ENCODE measurements at regions not wholly inside any gene's neighbourhood (a gene's known extent, or its start where the extent isn't known, plus 50 kb on each side); places are given as distances from the start of the nearest gene placed in this dataset.
"Not testable (repeated sequence)": the region's sequence is repeated elsewhere in the genome, so short reads cannot be mapped to it uniquely, and the experiment has no call there.

GRCh38 chr12:47367912-47368537 is 288.3 kb upstream of the AMIGO2 start:
- DNase-seq, result no peak

- no peak for DNase-seq
These were observed 286.8 kb upstream of the AMIGO2 start for GRCh38 chr12:47366579-47366978.

DNA sequence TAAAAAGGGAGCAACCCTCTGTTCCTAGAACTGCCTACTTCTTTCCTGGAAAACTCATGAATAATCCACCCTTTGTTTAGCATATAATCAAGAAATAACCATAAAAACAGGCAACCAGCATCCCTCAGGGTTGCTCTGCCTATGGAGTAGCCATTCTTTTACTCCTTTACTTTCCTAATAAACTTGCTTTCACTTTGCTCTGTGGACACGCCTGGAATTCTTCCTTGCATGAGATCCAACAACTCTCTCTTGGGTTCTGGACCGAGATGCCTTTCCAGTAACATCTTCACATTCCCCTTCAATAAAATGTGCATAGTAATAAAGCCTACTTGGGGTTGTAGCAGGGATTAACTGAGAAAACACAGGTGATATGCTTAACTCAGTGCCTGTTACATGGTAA is 286.4 kb upstream of the AMIGO2 start:
- no peak for DNase-seq

DNA sequence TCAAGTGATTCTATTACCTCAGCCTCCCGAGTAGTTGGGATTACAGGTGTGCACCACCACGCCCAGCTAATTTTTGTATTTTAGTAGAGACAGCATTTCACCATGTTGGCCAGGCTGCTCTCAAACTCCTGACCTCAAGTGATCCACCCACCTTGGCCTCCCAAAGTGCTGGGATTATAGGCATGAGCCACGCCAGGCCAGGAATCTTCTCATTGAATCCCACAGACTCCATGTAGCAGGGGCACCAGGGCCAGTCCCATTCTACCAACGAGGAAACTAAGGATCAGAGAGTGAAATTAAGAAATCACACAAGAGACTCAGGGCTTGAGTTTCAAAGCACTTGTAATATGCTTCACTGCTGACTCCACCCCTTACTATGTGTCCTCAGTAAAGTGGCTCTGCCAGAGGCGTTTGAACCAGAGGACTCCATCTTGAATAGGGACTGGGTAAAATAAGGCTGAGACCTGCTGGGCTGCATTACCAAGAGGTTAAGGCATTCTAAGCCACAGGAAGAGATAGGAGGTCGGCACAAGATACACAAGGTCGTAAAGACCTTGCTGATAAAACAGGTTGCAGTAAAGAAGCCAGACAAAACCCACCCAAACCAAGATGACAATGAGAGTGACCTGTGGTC is 285.8 kb upstream of the AMIGO2 start:
- not testable (repeated sequence) for DNase-seq

- DNase-seq, result no peak
These were observed 284.5 kb upstream of the AMIGO2 start for GRCh38 chr12:47364261-47364660.

DNA sequence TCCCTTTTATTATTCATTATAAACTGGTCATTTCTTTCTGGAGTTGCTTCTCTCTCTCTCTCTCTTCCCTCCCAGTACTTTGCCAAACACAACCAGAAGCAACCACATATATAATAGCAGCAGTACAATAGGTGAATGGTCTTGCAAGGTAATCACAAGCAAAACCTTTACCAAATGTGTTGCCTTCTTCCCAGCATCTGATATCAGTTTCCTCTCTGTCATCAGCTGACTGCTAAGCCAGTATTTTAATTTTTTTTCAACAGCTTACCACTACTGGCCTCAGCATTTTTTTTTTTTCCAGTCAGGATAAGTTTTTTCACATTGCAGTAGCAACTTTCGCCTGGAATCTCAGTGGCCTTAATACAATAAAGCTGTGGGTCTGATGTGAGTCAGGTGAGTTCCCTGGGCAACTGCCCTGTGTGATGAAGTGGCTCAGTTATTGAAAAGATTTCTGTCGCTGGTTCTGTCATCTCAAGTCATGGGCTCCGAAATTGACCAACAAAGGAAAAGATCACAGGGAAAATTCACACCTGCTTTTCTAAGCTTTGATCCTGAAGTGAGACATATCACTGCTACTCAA is 282.5 kb upstream of the AMIGO2 start:
- DNase-seq, result no peak

DNA sequence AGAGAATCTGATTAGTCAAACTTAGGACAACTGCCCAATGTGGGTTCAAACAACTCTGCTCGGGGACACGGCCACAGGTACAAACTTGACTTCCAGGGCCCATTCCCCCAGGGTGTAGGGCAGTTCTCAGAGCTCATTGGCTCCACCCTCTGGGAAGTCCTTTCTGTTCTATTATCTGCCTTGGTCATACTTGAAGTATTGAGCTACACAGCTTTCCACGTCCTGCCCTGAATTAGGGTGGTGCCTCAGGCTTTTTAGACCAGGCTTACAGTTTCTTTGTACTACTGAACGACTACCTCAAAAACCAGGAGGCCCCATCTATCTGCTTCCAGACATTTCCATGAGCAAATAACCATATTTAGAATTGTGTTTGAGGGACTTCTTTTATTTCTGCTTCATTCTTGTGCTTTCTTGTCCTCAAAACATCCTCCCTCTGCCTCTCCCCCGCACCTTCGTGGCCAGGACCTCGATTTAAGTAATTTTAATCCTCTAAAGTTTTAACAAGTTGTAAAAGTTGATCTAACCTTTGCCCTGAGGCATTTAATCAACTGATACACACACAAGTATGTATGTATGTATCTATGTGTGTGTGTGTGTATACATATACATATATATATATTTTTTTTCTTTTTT is 281.7 kb upstream of the AMIGO2 start:
- DNase-seq, result peak; percentile 52

DNA sequence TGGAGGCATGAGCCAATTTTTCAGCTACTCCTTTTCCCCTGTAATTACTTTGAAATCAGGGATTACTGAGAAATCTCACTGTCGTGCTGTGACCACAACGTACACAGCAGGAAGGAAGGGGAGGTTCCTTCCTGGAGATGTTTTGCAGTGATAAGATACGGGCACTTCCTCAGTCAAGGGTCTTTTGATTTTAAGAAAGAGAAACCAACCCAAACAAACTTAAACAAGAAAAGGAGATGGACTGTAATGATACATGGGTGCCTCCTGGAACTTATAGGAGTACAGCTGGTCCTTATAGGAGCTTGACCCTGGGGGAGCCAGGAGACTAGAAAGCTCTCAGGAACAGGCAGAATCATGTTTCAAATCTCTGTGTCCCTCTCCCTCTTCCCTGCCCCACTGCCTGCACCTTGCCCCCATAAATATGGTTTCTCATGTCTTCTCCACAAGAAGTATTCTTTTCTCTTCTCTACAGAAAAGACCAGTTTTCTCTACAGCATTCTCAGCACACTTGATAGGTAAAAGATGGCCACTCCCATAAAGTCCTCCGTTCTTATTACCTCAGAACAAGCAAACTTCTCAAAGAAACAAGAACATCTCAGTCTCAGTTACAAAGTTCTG is 281.1 kb upstream of the AMIGO2 start:
- DNase-seq, result peak; percentile 49

GRCh38 chr12:47360093-47360480 is 280.3 kb upstream of the AMIGO2 start:
- DNase-seq, result no peak

- DNase-seq, result no peak
These were observed 279.7 kb upstream of the AMIGO2 start for GRCh38 chr12:47359310-47360092.

- DNase-seq, result not testable (repeated sequence)
These were observed 277.2 kb upstream of the AMIGO2 start for GRCh38 chr12:47357006-47357405.

- peak; percentile 11 for DNase-seq
These were observed 276.5 kb upstream of the AMIGO2 start for GRCh38 chr12:47356129-47356700.

- DNase-seq, result no peak
These were observed 273.7 kb upstream of the AMIGO2 start for GRCh38 chr12:47353508-47353907.

GRCh38 chr12:47352067-47352466 is 272.3 kb upstream of the AMIGO2 start:
- DNase-seq, result no peak

- DNase-seq, result no peak
These were observed 271.8 kb upstream of the AMIGO2 start for GRCh38 chr12:47351526-47351925.

- no peak for DNase-seq
These were observed 270.3 kb upstream of the AMIGO2 start for GRCh38 chr12:47350062-47350408.

DNA sequence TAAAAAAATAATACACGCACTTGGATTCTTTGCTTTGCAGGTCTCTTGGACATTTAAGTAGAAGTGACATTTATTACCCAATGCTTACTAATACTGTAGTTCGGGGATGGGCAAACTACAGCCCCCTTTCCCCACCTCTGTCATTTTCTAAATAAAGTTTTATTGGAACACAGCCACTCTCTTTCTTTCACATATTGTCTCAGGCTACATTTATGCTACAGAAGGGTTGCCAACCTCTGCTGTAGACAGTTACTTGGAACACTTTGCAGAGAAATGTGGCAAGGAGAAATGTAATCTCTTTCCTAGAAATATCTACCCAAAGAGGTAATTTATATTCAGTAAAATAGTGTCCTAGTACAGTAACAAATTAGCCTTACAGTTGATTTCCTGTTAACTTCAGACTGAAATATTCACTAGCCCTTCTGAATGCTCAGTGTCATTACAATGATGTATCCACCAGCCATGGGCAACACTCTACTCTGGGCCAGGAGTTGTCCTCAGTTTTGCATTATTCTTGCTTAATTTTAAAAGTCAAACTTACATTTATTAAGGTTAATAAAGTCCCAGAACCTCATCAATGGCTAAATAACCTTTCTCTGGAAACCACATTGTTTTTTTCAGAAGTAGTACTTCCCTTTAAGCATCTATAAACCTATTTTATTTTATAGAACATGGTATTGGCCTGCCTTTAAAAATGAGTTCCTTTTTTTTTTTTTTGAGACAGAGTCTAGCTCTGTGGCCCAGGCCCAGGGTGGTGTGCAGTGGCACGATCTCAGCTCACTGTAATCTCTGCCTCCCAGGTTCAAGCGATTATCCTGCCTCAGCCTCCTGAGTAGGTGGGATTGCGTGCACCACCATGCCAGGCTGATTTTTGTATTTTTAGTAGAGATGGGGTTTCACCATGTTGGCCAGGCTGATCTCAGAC is 269.6 kb upstream of the AMIGO2 start:
- DNase-seq, result no peak

DNA sequence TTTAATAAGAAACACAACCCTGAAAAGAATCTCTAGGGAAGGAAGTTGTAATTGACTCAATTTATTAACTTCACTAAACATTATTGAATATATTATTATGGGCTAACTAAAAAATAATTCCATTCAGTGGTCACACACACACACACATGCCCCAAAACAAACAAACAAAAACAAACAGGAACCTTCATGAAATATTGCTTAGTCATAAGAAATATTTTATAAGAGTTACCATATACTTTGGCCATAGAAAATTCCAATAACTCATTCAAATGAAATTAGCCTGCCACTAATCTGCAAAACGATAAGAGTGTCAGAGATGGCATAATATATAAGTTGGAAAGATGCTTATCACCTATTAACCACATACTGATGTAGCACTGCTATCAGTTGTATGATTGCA is 268.4 kb upstream of the AMIGO2 start:
- DNase-seq, result no peak

- DNase-seq, result no peak
These were observed 266.7 kb upstream of the AMIGO2 start for GRCh38 chr12:47346251-47347019.

Data from CD4-positive, alpha-beta T cell treated with Interleukin-6 for 4 hours (primary cell).